Non-pigmented ciliary epithelial cell (primary cell): ENCODE measurements at regions not wholly inside any gene's neighbourhood (a gene's known extent, or its start where the extent isn't known, plus 50 kb on each side); places are given as distances from the start of the nearest gene placed in this dataset.

Experiments used
- DNase-seq: peaks from one replicate; pipeline ENCODE4 v3.0.0-alpha.2; 2010; ENCODE audit warnings: low read depth

- DNase-seq = no peak
Measured at GRCh38 chr11:122523846-122524805, 131.4 kb upstream of the UBASH3B start.

DNA sequence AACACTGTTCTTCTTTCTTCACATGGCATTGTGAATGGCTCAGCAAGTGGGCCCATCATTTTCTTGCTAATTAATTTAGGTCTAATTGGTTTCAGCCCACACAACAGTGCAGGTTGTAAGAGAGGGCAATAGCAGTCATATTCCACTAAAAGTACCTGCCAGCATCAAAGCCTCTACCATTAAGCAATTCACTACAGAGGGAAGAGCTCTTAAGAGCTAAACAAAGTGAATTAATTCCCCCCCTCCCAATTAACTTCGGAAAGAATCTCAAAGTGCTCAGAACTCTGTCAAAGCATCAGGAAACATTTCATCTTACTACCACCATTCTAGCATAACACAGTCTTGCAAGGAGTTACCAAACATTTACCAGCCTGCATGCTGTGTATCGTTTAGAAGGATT, 133.9 kb upstream of the UBASH3B start:
- no peak for DNase-seq

- no peak for DNase-seq
Measured at GRCh38 chr11:122517403-122518379, 137.8 kb upstream of the UBASH3B start.

- no peak for DNase-seq
Measured at GRCh38 chr11:122516686-122517085, 138.8 kb upstream of the UBASH3B start.

DNA sequence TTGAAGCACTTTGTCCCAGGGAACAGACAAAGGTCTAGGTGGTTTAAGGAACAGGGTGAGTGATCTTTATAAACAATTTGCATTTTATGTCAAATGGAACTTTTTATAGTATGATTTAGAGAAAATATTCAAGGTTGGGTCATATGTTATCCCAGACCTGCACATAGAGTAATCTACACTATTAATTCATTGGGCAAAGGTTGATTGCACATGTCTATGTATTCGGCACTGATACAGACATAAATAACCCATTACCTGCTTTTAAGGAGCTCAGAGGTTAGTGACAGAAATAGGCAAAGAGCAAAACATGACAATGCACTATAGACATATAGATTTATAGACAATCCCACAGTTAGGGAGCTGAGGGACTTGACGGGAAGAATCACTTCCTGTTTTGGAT, 141.5 kb upstream of the UBASH3B start:
- no peak for DNase-seq

DNA sequence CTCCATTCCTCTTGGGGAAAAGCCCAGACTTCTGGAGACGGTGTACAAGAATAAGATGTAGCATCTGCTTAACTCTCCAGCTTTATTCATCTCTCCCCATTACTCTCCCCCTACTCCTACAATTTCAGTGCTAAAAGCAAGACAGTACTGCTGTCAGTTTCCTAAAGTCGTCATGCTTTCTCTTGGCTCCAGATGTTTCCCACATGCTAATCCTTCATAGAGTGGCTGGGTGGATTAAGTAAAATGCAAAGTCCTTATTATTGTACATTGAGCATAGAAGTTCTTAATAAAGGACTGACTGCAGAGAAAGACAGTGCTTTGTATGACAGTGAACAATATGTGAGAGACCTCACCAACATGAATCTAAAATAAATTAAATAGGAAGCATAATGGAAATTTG, 142.2 kb upstream of the UBASH3B start:
- no peak for DNase-seq

DNA sequence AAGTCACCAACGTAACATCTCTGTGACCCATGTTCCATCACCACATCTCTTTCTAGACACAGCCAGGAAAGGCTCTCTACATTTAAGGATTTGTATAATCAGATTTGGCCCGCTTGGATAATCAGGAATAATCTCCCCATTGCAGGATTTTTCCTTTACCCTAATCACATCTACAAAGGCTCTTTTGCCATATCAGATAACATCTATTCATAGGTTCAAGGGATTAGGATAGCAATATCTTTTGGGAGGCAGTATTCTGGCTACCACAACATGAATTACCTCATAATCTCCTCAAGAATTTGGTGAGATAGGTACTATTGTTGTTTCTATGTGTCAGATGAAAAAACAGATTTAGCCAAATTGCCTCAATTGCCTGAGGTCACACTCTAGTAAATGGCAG, 142.8 kb upstream of the UBASH3B start:
- no peak for DNase-seq

- no peak for DNase-seq
Measured at GRCh38 chr11:122509899-122510298, 145.6 kb upstream of the UBASH3B start.

GRCh38 chr11:122509091-122509490, 146.4 kb upstream of the UBASH3B start:
- no peak for DNase-seq

DNA sequence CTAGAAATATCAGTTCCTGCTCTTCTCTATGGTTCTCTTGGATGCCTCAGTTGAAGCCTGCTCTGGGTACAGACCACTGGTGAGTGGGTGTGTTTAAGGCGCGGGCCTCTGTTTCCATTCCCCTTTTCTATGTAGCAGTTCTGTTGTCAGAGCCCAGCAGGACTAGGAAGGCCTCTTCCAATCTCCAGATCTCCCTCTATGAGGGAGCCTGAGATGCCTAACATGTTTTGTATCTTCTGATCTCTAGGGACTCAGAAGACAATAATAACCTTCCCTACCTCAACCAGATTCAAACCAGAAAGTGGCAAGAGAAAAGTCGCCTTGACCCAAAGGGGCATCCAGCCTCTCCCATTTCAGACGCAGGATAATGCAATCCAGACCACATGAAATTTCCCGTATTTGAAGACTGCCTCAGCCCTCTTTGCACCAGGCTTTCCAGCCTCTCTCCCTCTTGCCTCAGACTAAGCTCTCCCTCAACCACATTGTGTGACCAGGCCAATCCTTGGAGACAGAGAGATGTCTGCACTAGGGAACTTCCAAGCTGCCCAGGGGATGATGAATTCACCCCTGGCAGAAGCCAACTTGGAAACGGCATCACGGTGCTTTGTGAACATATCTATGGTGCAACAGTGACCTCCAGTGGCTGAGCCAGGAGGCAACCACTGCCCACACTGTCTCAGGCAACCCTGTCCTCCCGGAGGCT, 150.1 kb upstream of the UBASH3B start:
- DNase-seq = peak; percentile 70

GRCh38 chr11:122494221-122494620, 161.3 kb upstream of the UBASH3B start:
- no peak for DNase-seq

- peak; percentile 15 for DNase-seq
Measured at GRCh38 chr11:122491509-122491908, 164.0 kb upstream of the UBASH3B start.

- DNase-seq = no peak
Measured at GRCh38 chr11:122488892-122489706, 166.4 kb upstream of the UBASH3B start.

DNA sequence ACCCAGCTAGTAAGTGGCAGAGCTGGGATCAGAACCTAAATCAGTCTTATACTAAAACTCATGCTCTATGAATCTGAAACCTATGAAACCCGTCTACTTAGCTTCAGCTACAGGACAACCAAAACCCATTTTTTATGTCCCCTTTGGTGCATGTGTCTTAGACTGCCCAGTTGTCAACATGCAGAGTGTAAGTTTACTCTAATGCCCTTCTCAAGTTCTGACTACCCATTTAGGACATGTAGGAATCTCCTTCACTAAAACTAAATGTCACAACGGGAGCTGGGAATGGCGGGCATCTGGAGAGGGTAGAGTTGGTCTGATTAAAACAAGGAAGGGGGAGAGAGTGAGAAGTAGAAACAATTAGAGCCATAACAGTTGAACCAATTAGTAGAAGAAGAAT, 167.9 kb upstream of the UBASH3B start:
- no peak for DNase-seq

GRCh38 chr11:122486793-122487495, 168.6 kb upstream of the UBASH3B start:
- no peak for DNase-seq

DNA sequence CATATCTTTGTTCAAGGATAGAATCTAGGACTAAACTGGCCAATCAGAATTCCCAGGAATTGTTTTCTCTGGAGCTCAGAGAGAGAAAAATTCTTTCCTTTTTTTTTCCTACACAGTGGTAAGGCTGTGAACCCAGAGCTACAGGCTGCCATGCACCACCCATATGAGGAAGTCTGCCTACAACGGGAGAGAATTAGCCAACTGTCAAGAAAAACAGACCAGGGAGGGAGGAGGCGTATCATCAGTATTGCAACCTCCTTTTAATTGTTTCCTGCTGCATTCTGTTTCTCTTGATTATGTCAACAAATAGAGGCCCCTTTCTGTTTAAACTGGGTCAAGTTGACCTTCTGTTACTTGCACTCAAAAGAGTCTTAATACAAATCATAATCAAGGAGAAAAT, 176.5 kb upstream of the UBASH3B start:
- no peak for DNase-seq

- DNase-seq = no peak
Measured at GRCh38 chr11:122468965-122469364, 186.6 kb upstream of the UBASH3B start.

DNA sequence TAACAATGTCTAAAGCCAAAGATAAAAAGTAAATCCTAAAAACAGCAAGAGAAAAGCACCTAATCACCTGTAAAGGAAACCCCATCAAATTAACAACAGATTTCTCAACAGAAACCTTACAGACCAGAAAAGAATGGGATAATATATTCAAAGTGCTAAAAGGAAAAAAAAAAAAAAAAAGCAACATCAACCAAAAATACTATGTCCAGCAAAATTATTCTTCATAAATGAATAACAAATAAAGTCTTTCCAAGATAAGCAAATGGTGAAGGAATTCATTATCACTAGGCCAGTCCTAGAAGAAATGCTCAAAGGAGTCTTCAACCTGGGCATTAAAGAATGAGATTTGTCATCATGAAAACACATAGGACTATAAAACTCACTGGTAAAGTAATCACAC, 192.0 kb upstream of the UBASH3B start:
- DNase-seq = no peak

GRCh38 chr11:122459064-122459463, 196.5 kb upstream of the UBASH3B start:
- DNase-seq = no peak

- no peak for DNase-seq
Measured at GRCh38 chr11:122453586-122453985, 201.9 kb upstream of the UBASH3B start.

- no peak for DNase-seq
Measured at GRCh38 chr11:122451911-122452310, 203.6 kb upstream of the UBASH3B start.
